ENCODE measurements at regions not wholly inside any gene's neighbourhood (a gene's known extent, or its start where the extent isn't known, plus 50 kb on each side); places are given as distances from the start of the nearest gene placed in this dataset.
"Not testable (repeated sequence)": the region's sequence is repeated elsewhere in the genome, so short reads cannot be mapped to it uniquely, and the experiment has no call there.

- in situ Hi-C loops (cut with HindIII; ENCODE audit: low pct_unique_long_range_greater_than_20kb, low sequenced_read_pairs): no loop called here
- DNase-seq (ENCODE audit: low read depth): no peak
Measured at GRCh38 chr14:85858634-85859033, 328.7 kb downstream of the FLRT2 start.

- in situ Hi-C loops (cut with HindIII; ENCODE audit: low pct_unique_long_range_greater_than_20kb, low sequenced_read_pairs): no loop called here
- DNase-seq (ENCODE audit: low read depth): no peak
Measured at GRCh38 chr14:85856430-85856829, 326.5 kb downstream of the FLRT2 start.

GRCh38 chr14:85853996-85854526 is 324.1 kb downstream of the FLRT2 start:
- in situ Hi-C loops (cut with HindIII; ENCODE audit: low pct_unique_long_range_greater_than_20kb, low sequenced_read_pairs): no loop called here
- no peak for DNase-seq (ENCODE audit: low read depth)

GRCh38 chr14:85852906-85853305 is 323.0 kb downstream of the FLRT2 start:
- no peak for DNase-seq (ENCODE audit: low read depth)
- in situ Hi-C loops (cut with HindIII; ENCODE audit: low pct_unique_long_range_greater_than_20kb, low sequenced_read_pairs): no loop called here

- DNase-seq (ENCODE audit: low read depth); in situ Hi-C loops (cut with HindIII; ENCODE audit: low pct_unique_long_range_greater_than_20kb, low sequenced_read_pairs): not testable (repeated sequence)
Measured at GRCh38 chr14:85852123-85852522, 322.2 kb downstream of the FLRT2 start.

GRCh38 chr14:85830549-85830948 is 300.6 kb downstream of the FLRT2 start:
- DNase-seq (ENCODE audit: low read depth); in situ Hi-C loops (cut with HindIII; ENCODE audit: low pct_unique_long_range_greater_than_20kb, low sequenced_read_pairs): not testable (repeated sequence)

GRCh38 chr14:85829601-85830000 is 299.7 kb downstream of the FLRT2 start:
- DNase-seq (ENCODE audit: low read depth); in situ Hi-C loops (cut with HindIII; ENCODE audit: low pct_unique_long_range_greater_than_20kb, low sequenced_read_pairs): not testable (repeated sequence)

GRCh38 chr14:85824526-85824925 is 294.6 kb downstream of the FLRT2 start:
- in situ Hi-C loops (cut with HindIII; ENCODE audit: low pct_unique_long_range_greater_than_20kb, low sequenced_read_pairs): no loop called here
- DNase-seq (ENCODE audit: low read depth): no peak

GRCh38 chr14:85822236-85822635 is 292.3 kb downstream of the FLRT2 start:
- DNase-seq (ENCODE audit: low read depth): no peak
- in situ Hi-C loops (cut with HindIII; ENCODE audit: low pct_unique_long_range_greater_than_20kb, low sequenced_read_pairs): no loop called here

- in situ Hi-C loops (cut with HindIII; ENCODE audit: low pct_unique_long_range_greater_than_20kb, low sequenced_read_pairs): no loop called here
- no peak for DNase-seq (ENCODE audit: low read depth)
Measured at GRCh38 chr14:85817430-85817829, 287.5 kb downstream of the FLRT2 start.

- DNase-seq (ENCODE audit: low read depth): no peak
- in situ Hi-C loops (cut with HindIII; ENCODE audit: low pct_unique_long_range_greater_than_20kb, low sequenced_read_pairs): no loop called here
Measured at GRCh38 chr14:85813040-85813439, 283.1 kb downstream of the FLRT2 start.

GRCh38 chr14:85811340-85811739 is 281.4 kb downstream of the FLRT2 start:
- in situ Hi-C loops (cut with HindIII; ENCODE audit: low pct_unique_long_range_greater_than_20kb, low sequenced_read_pairs): no loop called here
- no peak for DNase-seq (ENCODE audit: low read depth)

GRCh38 chr14:85799668-85800067 is 269.7 kb downstream of the FLRT2 start:
- in situ Hi-C loops (cut with HindIII; ENCODE audit: low pct_unique_long_range_greater_than_20kb, low sequenced_read_pairs): no loop called here
- no peak for DNase-seq (ENCODE audit: low read depth)

- in situ Hi-C loops (cut with HindIII; ENCODE audit: low pct_unique_long_range_greater_than_20kb, low sequenced_read_pairs): no loop called here
- DNase-seq (ENCODE audit: low read depth): no peak
Measured at GRCh38 chr14:85798856-85799255, 268.9 kb downstream of the FLRT2 start.

GRCh38 chr14:85793533-85793932 is 263.6 kb downstream of the FLRT2 start:
- no peak for DNase-seq (ENCODE audit: low read depth)
- in situ Hi-C loops (cut with HindIII; ENCODE audit: low pct_unique_long_range_greater_than_20kb, low sequenced_read_pairs): no loop called here

GRCh38 chr14:85789506-85789905 is 259.6 kb downstream of the FLRT2 start:
- in situ Hi-C loops (cut with HindIII; ENCODE audit: low pct_unique_long_range_greater_than_20kb, low sequenced_read_pairs): no loop called here
- DNase-seq (ENCODE audit: low read depth): no peak

- no peak for DNase-seq (ENCODE audit: low read depth)
- in situ Hi-C loops (cut with HindIII; ENCODE audit: low pct_unique_long_range_greater_than_20kb, low sequenced_read_pairs): no loop called here
Measured at GRCh38 chr14:85788470-85789233, 258.7 kb downstream of the FLRT2 start.

GRCh38 chr14:85766295-85766694 is 236.4 kb downstream of the FLRT2 start:
- in situ Hi-C loops (cut with HindIII; ENCODE audit: low pct_unique_long_range_greater_than_20kb, low sequenced_read_pairs): no loop called here
- no peak for DNase-seq (ENCODE audit: low read depth)

- in situ Hi-C loops (cut with HindIII; ENCODE audit: low pct_unique_long_range_greater_than_20kb, low sequenced_read_pairs): no loop called here
- DNase-seq (ENCODE audit: low read depth): no peak
Measured at GRCh38 chr14:85764822-85765221, 234.9 kb downstream of the FLRT2 start.

- no peak for DNase-seq (ENCODE audit: low read depth)
- in situ Hi-C loops (cut with HindIII; ENCODE audit: low pct_unique_long_range_greater_than_20kb, low sequenced_read_pairs): no loop called here
Measured at GRCh38 chr14:85762526-85762925, 232.6 kb downstream of the FLRT2 start.
